LNCaP clone FGC (cell line): ENCODE measurements at regions not wholly inside any gene's neighbourhood (a gene's known extent, or its start where the extent isn't known, plus 50 kb on each side); places are given as distances from the start of the nearest gene placed in this dataset.
"Not testable (repeated sequence)": the region's sequence is repeated elsewhere in the genome, so short reads cannot be mapped to it uniquely, and the experiment has no call there.

Experiments
- DNase-seq: peaks from one replicate; pipeline ENCODE4 v3.0.0-alpha.2; 2011; ENCODE audit warnings: low read depth
- H3K4me3 ChIP-seq: 2 replicates; pipeline ENCODE4 v1.5.1; 2011; ENCODE audit warnings: mild to moderate bottlenecking, low read depth, low read length, control low read depth
- TF ChIP-seq, protein P1 (sequence below): IDR thresholded peaks from 2 replicates; pipeline ENCODE4 v1.5.1; 2012; ENCODE audit warnings: mild to moderate bottlenecking; ENCODE audit not compliant: control insufficient read depth, insufficient read depth; ENCODE audit errors: extremely low read depth

DNA sequence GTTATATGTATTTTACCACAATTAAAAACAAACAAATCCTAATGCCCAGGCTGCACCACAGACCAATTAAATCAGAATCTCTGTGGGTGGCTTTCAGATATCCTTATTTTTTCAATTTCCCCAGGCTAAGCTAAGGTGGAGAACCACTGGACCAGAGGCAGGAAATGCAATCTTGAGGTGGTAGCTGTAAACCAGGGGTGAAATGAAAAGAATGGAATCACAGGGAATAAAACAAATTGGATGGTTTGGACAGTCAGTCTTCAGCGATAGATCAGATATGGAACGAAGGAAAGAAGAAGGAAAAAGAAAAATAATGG lies 215.4 kb downstream of the KCNRG start:
- DNase-seq, result no peak
- TF ChIP-seq, protein P1, sequence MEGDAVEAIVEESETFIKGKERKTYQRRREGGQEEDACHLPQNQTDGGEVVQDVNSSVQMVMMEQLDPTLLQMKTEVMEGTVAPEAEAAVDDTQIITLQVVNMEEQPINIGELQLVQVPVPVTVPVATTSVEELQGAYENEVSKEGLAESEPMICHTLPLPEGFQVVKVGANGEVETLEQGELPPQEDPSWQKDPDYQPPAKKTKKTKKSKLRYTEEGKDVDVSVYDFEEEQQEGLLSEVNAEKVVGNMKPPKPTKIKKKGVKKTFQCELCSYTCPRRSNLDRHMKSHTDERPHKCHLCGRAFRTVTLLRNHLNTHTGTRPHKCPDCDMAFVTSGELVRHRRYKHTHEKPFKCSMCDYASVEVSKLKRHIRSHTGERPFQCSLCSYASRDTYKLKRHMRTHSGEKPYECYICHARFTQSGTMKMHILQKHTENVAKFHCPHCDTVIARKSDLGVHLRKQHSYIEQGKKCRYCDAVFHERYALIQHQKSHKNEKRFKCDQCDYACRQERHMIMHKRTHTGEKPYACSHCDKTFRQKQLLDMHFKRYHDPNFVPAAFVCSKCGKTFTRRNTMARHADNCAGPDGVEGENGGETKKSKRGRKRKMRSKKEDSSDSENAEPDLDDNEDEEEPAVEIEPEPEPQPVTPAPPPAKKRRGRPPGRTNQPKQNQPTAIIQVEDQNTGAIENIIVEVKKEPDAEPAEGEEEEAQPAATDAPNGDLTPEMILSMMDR, result no peak
- H3K4me3 ChIP-seq, result no peak overlapping the region

DNA sequence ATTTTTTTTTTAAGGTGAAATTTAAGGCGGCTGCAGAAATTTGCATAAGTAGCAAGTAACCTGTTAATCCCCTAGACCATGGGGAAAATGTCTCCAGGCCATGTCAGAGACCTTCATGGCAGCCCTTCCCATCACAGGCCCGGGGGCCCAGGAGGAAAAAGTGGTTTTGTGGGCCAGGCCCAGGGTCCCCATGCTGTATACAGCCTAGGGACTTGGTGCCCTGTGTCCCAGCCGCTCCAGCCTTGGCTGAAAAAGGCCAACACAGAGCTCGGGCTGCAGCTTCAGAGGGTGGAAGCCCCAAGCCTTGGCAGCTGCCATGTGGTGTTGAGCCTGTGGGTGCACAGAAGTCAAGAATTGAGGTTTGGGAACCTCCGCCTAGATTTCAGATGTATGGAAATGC lies 218.3 kb downstream of the KCNRG start:
- not testable (repeated sequence) for H3K4me3 ChIP-seq, DNase-seq

DNA sequence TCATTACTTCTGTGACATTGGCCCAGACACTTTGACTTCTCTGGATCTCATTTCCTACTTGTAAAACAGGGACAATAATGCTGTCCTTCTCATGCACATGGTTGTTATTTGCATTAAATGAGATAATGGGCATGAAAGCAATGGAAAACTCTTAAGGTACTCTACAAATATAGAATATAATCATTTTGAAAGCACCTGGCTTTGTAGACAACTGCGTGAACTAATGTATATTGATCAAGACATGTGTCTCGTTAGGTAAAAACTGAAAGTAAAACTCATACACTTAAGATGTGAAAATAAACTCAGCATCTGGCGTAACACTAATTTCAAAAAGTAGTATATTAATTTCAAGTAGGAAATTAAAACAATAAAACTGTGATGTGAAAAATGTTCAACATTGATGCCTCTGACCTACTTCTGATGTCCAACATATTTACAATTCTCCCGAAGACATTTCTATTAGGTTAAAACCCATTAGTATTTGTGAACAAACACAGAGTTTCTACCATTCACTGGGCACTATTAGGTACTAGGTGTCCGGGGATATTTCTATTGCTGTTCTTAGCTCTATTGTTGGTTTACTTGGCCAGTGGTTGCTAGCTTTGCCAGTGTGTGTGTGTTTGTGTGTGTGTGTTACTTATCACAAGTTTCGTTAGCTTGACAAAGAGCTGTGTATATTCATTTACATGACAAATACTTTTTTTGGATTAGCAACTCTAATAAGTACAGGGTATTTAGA lies 220.5 kb downstream of the KCNRG start:
- TF ChIP-seq, protein P1, result no peak
- no peak overlapping the region for H3K4me3 ChIP-seq
- no peak for DNase-seq

DNA sequence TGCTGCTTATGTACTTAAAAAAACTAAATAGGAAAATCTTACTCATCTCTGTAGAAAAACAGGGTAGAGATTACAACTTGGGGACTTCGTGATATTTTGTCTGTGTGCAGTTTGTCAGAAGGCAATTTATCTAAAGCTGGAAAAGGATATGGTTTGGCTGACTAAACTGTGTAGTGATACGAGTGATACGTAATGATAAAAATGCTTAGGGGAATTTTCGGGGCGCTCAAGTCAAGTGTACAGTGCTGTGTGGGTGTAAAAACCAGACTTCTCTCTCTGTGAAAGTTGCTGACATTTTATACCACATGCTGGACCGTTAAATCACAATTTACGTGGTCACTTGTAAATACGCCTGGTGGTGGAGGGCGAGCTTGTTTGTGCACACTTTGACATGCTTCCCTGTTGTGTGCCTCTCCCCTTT lies 221.7 kb downstream of the KCNRG start:
- no peak overlapping the region for H3K4me3 ChIP-seq
- no peak for DNase-seq

DNA sequence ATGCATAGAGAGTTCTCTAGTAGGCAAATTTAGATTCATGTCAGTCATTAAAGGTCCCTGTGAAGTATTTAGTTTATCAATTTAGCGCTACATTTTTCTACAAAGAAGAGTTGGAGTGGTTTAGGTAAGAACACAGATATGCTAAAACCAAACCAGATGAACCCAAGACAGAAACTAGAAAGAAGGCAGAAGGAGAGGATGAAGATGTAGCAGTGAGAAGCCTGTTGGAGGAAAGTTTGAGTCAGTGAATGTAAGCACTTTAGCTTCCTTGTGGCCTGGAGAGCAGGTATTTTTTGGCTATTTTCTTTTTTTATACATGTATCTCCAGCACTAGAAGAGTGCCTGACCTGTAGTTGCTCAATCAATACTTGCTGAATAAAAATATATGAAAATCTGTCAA lies 223.7 kb downstream of the KCNRG start:
- TF ChIP-seq, protein P1, result no peak
- no peak overlapping the region for H3K4me3 ChIP-seq
- DNase-seq, result no peak

More for the DNA sequence above, 221.7 kb downstream of the KCNRG start:
- TF ChIP-seq, protein P1, result no peak

DNA sequence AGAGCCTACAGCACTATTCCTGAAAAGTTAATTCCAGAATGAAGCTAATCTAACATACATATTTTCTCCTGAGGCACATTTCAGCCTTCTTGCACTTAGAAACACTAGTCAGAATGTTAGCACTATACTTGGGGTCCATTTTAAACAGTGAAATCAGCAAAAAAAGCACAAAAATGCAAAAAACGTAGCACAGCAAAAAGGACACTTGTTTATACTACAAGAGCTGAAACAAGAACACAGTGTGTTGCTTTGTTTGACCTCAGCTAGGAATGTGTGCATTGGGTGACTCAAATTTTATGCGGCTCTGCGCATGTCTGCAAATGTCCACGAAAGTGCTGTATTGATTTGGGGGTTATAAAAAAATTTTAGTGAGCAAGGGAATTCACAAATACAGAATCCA lies 226.2 kb downstream of the KCNRG start:
- TF ChIP-seq, protein P1, result no peak
- no peak for DNase-seq
- H3K4me3 ChIP-seq, result no peak overlapping the region

DNA sequence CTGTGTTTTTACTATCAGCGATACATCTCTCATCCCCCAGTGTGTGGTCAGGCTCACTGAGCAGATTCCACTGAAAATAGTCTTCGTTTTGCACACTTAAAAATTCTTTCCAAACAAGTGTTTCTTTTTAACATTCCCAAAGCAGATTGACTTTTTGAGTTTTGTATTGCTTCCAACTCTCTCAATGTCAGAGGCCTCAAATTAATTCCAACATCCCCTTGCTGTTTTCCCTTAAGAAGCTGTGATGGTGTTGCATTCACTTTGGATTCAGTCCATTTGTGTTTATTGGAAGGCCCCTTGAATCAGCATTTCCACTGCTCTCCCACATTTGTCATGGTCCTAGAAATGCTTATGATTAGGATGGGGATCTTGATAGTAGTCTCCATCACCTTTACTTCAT lies 228.7 kb downstream of the KCNRG start:
- TF ChIP-seq, protein P1, result no peak
- DNase-seq, result no peak
- H3K4me3 ChIP-seq, result no peak overlapping the region
